ENCODE measurements at regions not wholly inside any gene's neighbourhood (a gene's known extent, or its start where the extent isn't known, plus 50 kb on each side); places are given as distances from the start of the nearest gene placed in this dataset.
"Not testable (repeated sequence)": the region's sequence is repeated elsewhere in the genome, so short reads cannot be mapped to it uniquely, and the experiment has no call there.

DNA sequence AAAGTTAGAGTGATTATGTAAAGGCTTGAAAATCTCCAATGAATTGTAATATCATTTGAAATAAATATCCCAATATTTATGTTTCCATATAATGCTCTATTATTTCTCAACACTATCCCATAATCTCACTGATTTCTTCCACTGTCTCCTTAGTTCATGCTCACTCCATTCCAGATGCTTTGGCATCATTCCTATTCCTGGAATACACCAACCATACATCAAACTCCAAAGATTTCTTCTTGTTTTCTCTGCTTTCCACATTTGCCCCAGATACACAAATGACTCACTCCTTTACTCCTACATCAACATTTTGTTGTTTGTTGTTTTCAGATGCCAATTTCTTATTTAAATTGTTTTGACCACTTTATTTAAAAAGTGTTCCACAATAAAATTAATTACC lies 1390.8 kb downstream of the ZPLD1 start:
- DNase-seq: no peak

- DNase-seq: no peak
Observed at GRCh38 chr3:103829723-103830326, 1395.0 kb downstream of the ZPLD1 start.

- DNase-seq: no peak
Observed at GRCh38 chr3:103847081-103848062, 1412.6 kb downstream of the ZPLD1 start.

DNA sequence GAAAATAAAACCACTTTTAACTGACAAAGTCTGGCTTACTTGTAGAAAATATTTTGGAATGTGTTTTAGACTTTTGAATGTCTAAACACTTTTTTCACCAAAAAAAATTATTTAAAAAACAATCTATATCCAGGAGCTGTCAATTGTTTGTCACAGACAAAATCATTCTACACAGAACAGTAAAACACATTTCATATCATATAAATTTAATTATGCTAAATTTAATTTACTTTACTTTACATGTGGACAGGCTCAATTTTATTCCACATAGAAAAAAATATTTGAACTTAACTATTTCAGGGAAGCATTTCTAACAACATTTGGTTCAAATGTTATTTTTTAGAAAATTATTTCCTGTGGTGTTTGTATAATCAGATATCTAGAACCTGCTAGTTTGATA lies 1417.0 kb downstream of the ZPLD1 start:
- DNase-seq: no peak

GRCh38 chr3:103862415-103862814 lies 1427.6 kb downstream of the ZPLD1 start:
- DNase-seq: no peak

- no peak for DNase-seq
Observed at GRCh38 chr3:103863381-103863780, 1428.6 kb downstream of the ZPLD1 start.

GRCh38 chr3:103866113-103866512 lies 1431.3 kb downstream of the ZPLD1 start:
- no peak for DNase-seq

- DNase-seq: no peak
Observed at GRCh38 chr3:103873021-103873420, 1438.2 kb downstream of the ZPLD1 start.

DNA sequence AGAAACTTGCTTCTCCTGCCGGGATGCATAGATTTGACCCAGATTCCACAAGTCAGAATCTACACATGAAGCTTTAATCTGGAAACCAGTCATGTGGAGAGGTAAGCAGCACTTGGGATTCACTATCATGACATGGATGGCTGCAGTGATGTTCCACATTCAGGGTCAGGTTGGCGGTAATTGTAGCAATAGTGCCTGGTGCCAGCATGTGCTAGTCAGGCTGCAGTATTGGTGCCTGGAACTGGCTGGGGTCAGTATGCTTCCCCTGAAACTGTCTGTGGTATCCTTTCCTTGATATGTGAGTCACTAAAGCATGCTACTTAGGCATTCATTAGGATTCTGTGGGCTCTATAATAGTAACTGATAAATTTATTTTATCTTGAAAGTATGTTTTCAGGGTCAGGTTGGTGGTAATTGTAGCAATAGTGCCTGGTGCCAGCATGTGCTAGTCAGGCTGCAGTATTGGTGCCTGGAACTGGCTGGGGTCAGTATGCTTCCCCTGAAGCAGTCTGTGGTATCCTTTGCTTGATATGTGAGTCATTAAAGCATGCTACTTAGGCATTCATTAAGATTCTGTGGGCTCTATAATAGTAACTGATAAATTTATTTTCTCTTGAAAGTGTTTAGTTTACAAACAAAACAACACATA lies 1439.2 kb downstream of the ZPLD1 start:
- no peak for DNase-seq

- not testable (repeated sequence) for DNase-seq
Observed at GRCh38 chr3:103881809-103882208, 1447.0 kb downstream of the ZPLD1 start.

- DNase-seq: no peak
Observed at GRCh38 chr3:103889675-103890074, 1454.9 kb downstream of the ZPLD1 start.

- DNase-seq: no peak
Observed at GRCh38 chr3:103894162-103894822, 1459.5 kb downstream of the ZPLD1 start.

DNA sequence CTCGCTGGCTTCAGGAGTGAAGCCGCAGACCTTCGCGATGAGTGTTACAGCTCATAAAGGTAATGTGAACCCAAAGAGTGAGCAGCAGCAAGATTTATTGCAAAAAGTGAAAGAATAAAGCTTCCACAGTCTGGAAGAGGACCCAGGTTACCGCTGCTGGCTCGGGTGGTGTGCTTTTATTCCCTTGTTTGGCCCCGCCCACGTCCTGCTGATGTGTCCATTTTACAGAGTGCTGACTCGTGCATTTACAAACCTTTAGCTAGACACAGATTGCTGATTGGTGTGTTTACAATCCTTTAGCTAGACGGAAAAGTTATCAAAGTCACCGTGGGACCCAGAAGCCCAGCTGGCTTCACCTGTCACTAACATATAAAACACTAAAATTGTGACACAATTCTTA lies 1464.5 kb downstream of the ZPLD1 start:
- no peak for DNase-seq

- no peak for DNase-seq
Observed at GRCh38 chr3:103904991-103905390, 1461.7 kb upstream of the ALCAM start.

- no peak for DNase-seq
Observed at GRCh38 chr3:103906304-103906703, 1460.4 kb upstream of the ALCAM start.

GRCh38 chr3:103906808-103907207 lies 1459.9 kb upstream of the ALCAM start:
- DNase-seq: no peak

GRCh38 chr3:103907567-103907966 lies 1459.1 kb upstream of the ALCAM start:
- no peak for DNase-seq

- no peak for DNase-seq
Observed at GRCh38 chr3:103909395-103909794, 1457.3 kb upstream of the ALCAM start.

DNA sequence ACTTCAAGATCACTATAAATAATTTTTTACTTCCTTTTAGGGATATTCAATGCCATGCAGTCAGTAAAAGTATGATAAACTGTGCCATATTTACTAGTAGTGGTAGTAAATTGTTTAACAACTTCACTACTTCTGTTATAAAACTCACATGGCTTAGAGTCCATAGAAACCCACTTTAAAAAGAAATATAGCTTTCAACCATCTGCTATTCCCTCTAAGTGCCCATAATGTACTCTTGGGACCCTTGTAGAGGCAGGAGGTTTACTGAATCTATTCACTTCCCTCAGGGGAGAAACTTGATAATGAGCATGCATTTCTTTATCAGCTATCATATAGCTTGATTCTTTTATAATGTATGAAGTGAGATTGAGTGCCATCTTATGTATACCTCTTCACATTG lies 1448.4 kb upstream of the ALCAM start:
- no peak for DNase-seq

DNA sequence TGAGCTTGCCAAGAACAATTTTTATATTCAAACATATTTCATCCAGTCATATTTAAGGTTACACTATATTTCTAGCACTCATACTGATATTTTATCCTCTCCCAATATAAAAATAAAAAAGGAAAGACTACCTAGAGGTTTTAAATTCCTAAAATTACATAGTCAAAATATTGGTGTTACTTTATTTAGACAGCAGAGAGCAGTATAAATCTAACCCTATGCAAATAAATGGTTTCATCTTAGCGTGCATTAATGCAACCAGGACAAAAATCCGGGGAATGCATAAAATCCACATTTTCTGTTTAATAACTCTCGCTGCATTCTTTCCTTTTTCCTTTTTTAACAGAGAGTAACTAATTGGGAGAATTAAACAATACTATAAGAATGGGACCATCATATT lies 1447.4 kb upstream of the ALCAM start:
- DNase-seq: no peak

DNA sequence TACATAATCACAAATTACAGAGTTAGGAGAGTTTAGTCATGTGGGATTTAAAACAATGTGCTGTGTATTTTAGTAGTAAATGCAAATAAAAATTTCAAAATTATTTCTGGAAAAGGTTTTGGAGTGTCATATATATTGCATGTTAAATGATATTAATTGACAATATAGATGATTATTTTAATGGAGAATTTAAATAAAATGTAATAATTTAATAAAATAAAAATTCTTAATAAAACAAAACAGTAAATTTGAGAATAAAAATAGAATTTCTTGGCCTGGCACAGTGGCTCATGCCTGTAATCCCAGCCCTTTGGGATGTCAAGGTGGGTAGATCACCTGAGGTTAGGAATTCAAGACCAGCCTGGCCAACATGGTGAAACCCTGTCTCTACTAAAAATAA lies 1442.8 kb upstream of the ALCAM start:
- DNase-seq: no peak

GRCh38 chr3:103924544-103924943 lies 1442.2 kb upstream of the ALCAM start:
- DNase-seq: no peak

DNA sequence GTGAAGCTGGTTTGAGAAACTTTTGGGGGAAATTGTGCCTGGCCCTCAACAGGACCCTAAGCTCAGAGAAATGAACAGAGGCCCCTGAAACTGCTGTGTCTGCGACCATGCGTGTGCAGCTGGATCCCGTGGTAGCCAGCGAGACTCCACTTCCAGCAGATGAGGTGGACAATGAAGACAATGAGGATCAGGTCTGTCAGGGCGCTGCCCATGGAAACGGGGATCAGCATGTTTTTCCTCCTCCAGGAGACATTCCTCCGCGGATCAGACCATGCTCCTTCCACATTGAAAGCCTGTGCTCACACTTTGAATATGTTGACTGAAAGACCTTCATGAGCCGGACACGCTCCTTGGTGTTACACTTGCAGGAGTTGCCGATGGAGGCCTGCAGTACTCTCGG lies 1439.8 kb upstream of the ALCAM start:
- no peak for DNase-seq

Data from CD4-positive, alpha-beta T cell treated with Interleukin-17A for 1 hour (primary cell).